ENCODE measurements at regions not wholly inside any gene's neighbourhood (a gene's known extent, or its start where the extent isn't known, plus 50 kb on each side); places are given as distances from the start of the nearest gene placed in this dataset.
A peak's percentile ranks its signal among the peaks of the same experiment; 100 is the strongest.

- H3K4me3 ChIP-seq (replicated peaks in 1 of 2; ENCODE audit: low read depth in 2 of 2, low read length in 2 of 2): no peak overlapping the region
- DNase-seq (ENCODE audit: low read depth in 2 of 2): peak; percentile 77 to 80
- peak; percentile 76 for TF ChIP-seq CTCF (IDR thresholded peaks at IDR 0.05; ENCODE audit: low read depth, low read length)
These were observed 82.9 kb upstream of the FOXP4 start for GRCh38 chr6:41463062-41463930.

- TF ChIP-seq CTCF (IDR thresholded peaks at IDR 0.05; ENCODE audit: low read depth, low read length): no peak
- no peak overlapping the region for H3K4me3 ChIP-seq (replicated peaks in 1 of 2; ENCODE audit: low read depth in 2 of 2, low read length in 2 of 2)
- DNase-seq (ENCODE audit: low read depth in 2 of 2): no peak
These were observed 82.2 kb upstream of the FOXP4 start for GRCh38 chr6:41464019-41464418.

DNA sequence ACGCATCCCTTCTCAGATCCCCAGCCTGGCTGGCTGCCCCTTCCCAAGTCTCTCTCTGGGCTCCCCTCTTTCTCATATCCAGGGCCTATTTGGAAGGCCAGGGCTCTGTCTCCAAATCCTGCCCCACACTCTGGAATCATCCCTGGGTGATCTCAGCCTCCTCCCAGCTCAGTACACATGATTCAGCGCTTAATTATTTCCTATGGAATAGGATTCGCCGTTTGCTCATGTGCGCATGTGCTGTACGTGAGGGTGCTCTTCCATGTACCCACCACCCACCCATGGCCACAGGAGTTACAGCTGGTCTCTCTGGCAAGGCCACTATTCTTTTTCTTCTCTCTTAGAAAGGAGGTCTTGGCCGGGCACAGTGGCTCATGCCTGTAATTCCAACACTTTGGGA is 81.7 kb upstream of the FOXP4 start:
- no peak for TF ChIP-seq CTCF (IDR thresholded peaks at IDR 0.05; ENCODE audit: low read depth, low read length)
- peak in 1 of 2 donors; percentile 54 for DNase-seq (ENCODE audit: low read depth in 2 of 2)
- H3K4me3 ChIP-seq (replicated peaks in 1 of 2; ENCODE audit: low read depth in 2 of 2, low read length in 2 of 2): no peak overlapping the region

GRCh38 chr6:41466437-41466990 is 79.7 kb upstream of the FOXP4 start:
- no peak overlapping the region for H3K4me3 ChIP-seq (replicated peaks in 1 of 2; ENCODE audit: low read depth in 2 of 2, low read length in 2 of 2)
- TF ChIP-seq CTCF (IDR thresholded peaks at IDR 0.05; ENCODE audit: low read depth, low read length): no peak
- DNase-seq (ENCODE audit: low read depth in 2 of 2): peak; percentile 42 to 45

GRCh38 chr6:41467061-41467460 is 79.1 kb upstream of the FOXP4 start:
- no peak for DNase-seq (ENCODE audit: low read depth in 2 of 2)
- TF ChIP-seq CTCF (IDR thresholded peaks at IDR 0.05; ENCODE audit: low read depth, low read length): no peak

DNA sequence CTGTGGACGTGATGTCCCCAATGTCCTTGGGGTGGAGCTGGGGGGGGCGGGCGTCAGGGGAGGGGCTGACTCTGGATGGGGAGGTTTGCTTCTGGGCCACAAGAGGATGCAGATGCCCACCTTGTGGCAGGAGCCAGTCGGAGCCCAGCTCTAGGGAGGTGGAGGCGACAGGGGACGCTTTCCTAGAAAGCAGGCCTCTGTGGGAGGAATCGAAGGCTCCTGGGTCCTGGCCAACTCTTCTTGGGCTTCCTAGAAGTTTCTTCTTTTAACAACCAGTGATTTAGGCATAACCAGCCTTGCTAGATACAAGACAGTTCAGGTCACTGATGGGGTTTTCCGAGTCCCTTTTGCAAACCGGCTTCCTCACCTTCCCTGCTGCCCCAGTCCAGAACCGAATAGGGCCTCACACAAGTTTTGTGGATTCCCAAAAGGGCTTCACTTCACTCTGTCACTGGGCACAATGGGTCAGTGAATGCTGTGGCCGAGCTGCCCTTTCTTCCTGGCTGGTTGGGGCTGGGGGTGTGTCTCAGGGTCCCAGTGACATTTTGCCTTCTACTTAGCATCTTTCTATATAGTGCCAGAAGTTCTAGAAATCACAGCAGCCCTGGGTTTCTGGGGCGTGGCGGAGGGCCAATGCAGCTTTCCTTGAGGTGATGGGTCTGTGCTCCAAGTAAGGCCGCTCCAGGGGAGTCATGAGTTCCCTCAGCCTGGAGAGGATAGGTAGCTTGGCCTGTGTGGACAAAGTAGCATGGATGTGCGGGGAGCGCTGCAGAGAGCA is 78.4 kb upstream of the FOXP4 start:
- no peak overlapping the region for H3K4me3 ChIP-seq (replicated peaks in 1 of 2; ENCODE audit: low read depth in 2 of 2, low read length in 2 of 2)
- DNase-seq (ENCODE audit: low read depth in 2 of 2): no peak
- TF ChIP-seq CTCF (IDR thresholded peaks at IDR 0.05; ENCODE audit: low read depth, low read length): no peak

More at GRCh38 chr6:41467061-41467460, 79.1 kb upstream of the FOXP4 start:
- no peak overlapping the region for H3K4me3 ChIP-seq (replicated peaks in 1 of 2; ENCODE audit: low read depth in 2 of 2, low read length in 2 of 2)

All from cardiac fibroblast (primary cell).